GM12878 (cell line): ENCODE measurements at regions not wholly inside any gene's neighbourhood (a gene's known extent, or its start where the extent isn't known, plus 50 kb on each side); places are given as distances from the start of the nearest gene placed in this dataset.

Experiments
- ATAC-seq: fragments of 200-7000 bp; cut with Tn5 transposase; 3 replicates; pipeline ENCODE4 v1.9.1; 2020; ENCODE audit warnings: mild to moderate bottlenecking, moderate library complexity
- BruUV-seq: library from RNA; stranded (reverse); fragments of 400-500 nt; replicated peaks from 2 replicates; lab custom pipeline; 2021; lab: Mats Ljungman, UMichigan
- CTCF ChIA-PET: fragments of 300-600 bp; sonication (Branson Sonifier 250); formaldehyde crosslinking; extraction: SDS; loops from one replicate; lab custom pipeline; 2021; ENCODE audit warnings: inconsistent platforms; lab: Yijun Ruan, JAX
- POLR2A ChIA-PET: fragments of 350-600 bp; formaldehyde crosslinking; extraction: SDS; loops from one replicate; lab custom pipeline; 2021; ENCODE audit warnings: inconsistent platforms; lab: Charles Lee
- RAD21 ChIA-PET: fragments of 300-600 bp; sonication (Branson Sonifier 250); formaldehyde crosslinking; loops from one replicate; lab custom pipeline; 2023; ENCODE audit warnings: antibody characterized with exemption; ENCODE audit not compliant: unreplicated experiment; lab: Charles Lee
- SMC1A ChIA-PET: fragments of 300-600 bp; sonication (Branson Sonifier 250); formaldehyde crosslinking; loops from one replicate; lab custom pipeline; 2023; ENCODE audit not compliant: unreplicated experiment, uncharacterized antibody; lab: Charles Lee
- DNase-seq: peaks from one replicate; pipeline ENCODE4 v3.0.0-alpha.2; 2011; ENCODE audit warnings: low read depth, low spot score
- FAIRE-seq: peaks from 3 replicates; lab custom pipeline; 2011; peaks lifted over from hg19 to GRCh38; lab: Jason Lieb, UNC
- H2AFZ ChIP-seq: 2 replicates; pipeline ENCODE4 v1.6.0; 2011; ENCODE audit warnings: low read depth, low read length, control low read depth; ENCODE audit not compliant: control insufficient read depth
- H3K27ac ChIP-seq: 2 replicates; pipeline ENCODE4 v1.5.1; 2011; ENCODE audit warnings: control low read depth; ENCODE audit not compliant: control insufficient read depth, insufficient read depth
- H3K27me3 ChIP-seq, 2 experiments: replicated peaks in 1 of 2; 2 replicates each; pipeline versions ENCODE4 v1.6.0 to v1.6.1; 2011; ENCODE audit warnings: low read length in 1 of 2; ENCODE audit not compliant: control insufficient read depth in 2 of 2, insufficient read depth in 2 of 2
- H3K36me3 ChIP-seq, 2 experiments: 2 replicates each; pipeline ENCODE4 v1.5.1; 2011; ENCODE audit warnings: low read length in 1 of 2; ENCODE audit not compliant: control insufficient read depth in 2 of 2, insufficient read depth in 2 of 2
- H3K4me1 ChIP-seq: 2 replicates; pipeline ENCODE4 v1.6.1; 2011; ENCODE audit warnings: mild to moderate bottlenecking, low read length, moderate library complexity, mixed read lengths; ENCODE audit not compliant: control insufficient read depth, insufficient read depth
- H3K4me2 ChIP-seq: 2 replicates; pipeline ENCODE4 v1.6.0; 2011; ENCODE audit warnings: control low read depth; ENCODE audit not compliant: control insufficient read depth, insufficient read depth
- H3K4me3 ChIP-seq: fragments of 200-600 bp; sonication (generic); 2 replicates; pipeline ENCODE4 v1.5.1; 2016
- H3K79me2 ChIP-seq: 2 replicates; pipeline ENCODE4 v1.6.0; 2011; ENCODE audit warnings: low read length; ENCODE audit not compliant: control insufficient read depth, insufficient read depth
- H3K9ac ChIP-seq: 2 replicates; pipeline ENCODE4 v1.8.0; 2011; ENCODE audit warnings: low read length, control low read depth, mixed read lengths; ENCODE audit not compliant: control insufficient read depth, insufficient read depth
- H3K9me3 ChIP-seq: replicated peaks from 3 replicates; pipeline ENCODE4 v1.5.1; 2011; ENCODE audit warnings: mild to moderate bottlenecking, low read length; ENCODE audit not compliant: control insufficient read depth, insufficient read depth
- H4K20me1 ChIP-seq: 2 replicates; pipeline ENCODE4 v1.6.0; 2011; ENCODE audit not compliant: control insufficient read depth, insufficient read depth
- CBX3 ChIP-seq: fragments of 200-600 bp; sonication (generic); IDR thresholded peaks from 2 replicates; pipeline ENCODE4 v1.6.1; 2016; ENCODE audit warnings: low read depth, borderline replicate concordance
- GATAD2B ChIP-seq: fragments of 450-650 bp; conservative IDR thresholded peaks from 2 replicates; pipeline ENCODE4 v1.6.1; 2017; ENCODE audit warnings: low read depth, mild to moderate bottlenecking, moderate library complexity
- HCFC1 ChIP-seq: fragments of 150-350 bp; IDR thresholded peaks from 2 replicates; pipeline ENCODE4 v1.6.1; 2014; ENCODE audit warnings: low read length
- HDAC2 ChIP-seq: fragments of 200-600 bp; sonication (generic); IDR thresholded peaks from 2 replicates; pipeline ENCODE4 v1.6.1; 2017
- NRF1 ChIP-seq: conservative IDR thresholded peaks from 2 replicates; pipeline ENCODE4 v1.6.1; 2011; ENCODE audit warnings: mild to moderate bottlenecking, low read depth, low read length, improper control_type of control experiment
- POLR2A ChIP-seq: IDR thresholded peaks from 2 replicates; pipeline ENCODE4 v1.6.1; 2011; ENCODE audit warnings: low read depth, mild to moderate bottlenecking, low read length
- POLR2AphosphoS5 ChIP-seq: IDR thresholded peaks from 2 replicates; pipeline ENCODE4 v1.6.1; 2011; ENCODE audit warnings: mild to moderate bottlenecking, low read length, inconsistent platforms
- SMAD5 ChIP-seq: IDR thresholded peaks from 2 replicates; pipeline ENCODE4 v1.6.1; 2016; ENCODE audit warnings: antibody characterized with exemption, low read depth
- SRF ChIP-seq, 2 experiments: IDR thresholded peaks; 2 replicates each; pipeline ENCODE4 v1.6.1; 2011; ENCODE audit warnings: low read depth in 2 of 2, low read length in 2 of 2, mild to moderate bottlenecking in 1 of 2, moderate library complexity in 1 of 2
- ZNF622 ChIP-seq: fragments of 450-650 bp; IDR thresholded peaks from 2 replicates; pipeline ENCODE4 v1.6.1; 2017; ENCODE audit warnings: mild to moderate bottlenecking, inconsistent platforms
- WGBS: methylation state at CpG from one replicate; pipeline ENCODE4 v1.1.6; 2016; ENCODE audit warnings: low lambda C conversion rate; ENCODE audit not compliant: insufficient replicate concordance, insufficient coverage; ENCODE audit errors: missing lambda C conversion rate; 5-methylcytosine and 5-hydroxymethylcytosine counted together
- in situ Hi-C: fragments of 300-500 bp; cut with MboI; formaldehyde crosslinking; loops from 9 replicates; pipeline ENCODE4 v1.14.3; 2018; ENCODE audit warnings: mixed read lengths
- intact Hi-C: fragments of 100-400 bp; cut with micrococcal nuclease; formaldehyde crosslinking; loops from one replicate; pipeline ENCODE4 v1.14.2; 2022; ENCODE audit not compliant: unreplicated experiment

GRCh38 chr3:117865338-117865737, 1155.8 kb downstream of the TUSC7 start:
- intact Hi-C loops: no loop called here
- CTCF ChIA-PET: no interaction called here
- DNase-seq: no peak
- SMC1A ChIA-PET: no interaction called here
- H3K4me2 ChIP-seq: no peak overlapping the region
- WGBS: 48% methylated on average over 4 of the region's 4 CpGs
- no peak overlapping the region for H3K4me3 ChIP-seq
- no peaks in the 10 kb centered on the region for H3K4me1 ChIP-seq
- H3K79me2 ChIP-seq: no peaks in the 10 kb centered on the region
- BruUV-seq: no TSS peak
- ATAC-seq: no peak
- RAD21 ChIA-PET: no interaction called here
- no peak overlapping the region for H3K27ac ChIP-seq
- H3K9ac ChIP-seq: no peak overlapping the region
- H4K20me1 ChIP-seq: no peaks in the 10 kb centered on the region
- TF ChIP-seq SMAD5 (no peak), HDAC2 (no peak), HCFC1 (no peak), ZNF622 (no peak)
- FAIRE-seq: no peak
- POLR2A ChIA-PET: no interaction called here
- in situ Hi-C loops: no loop called here
- no peaks in the 10 kb centered on the region for H3K27me3 ChIP-seq
- H3K9me3 ChIP-seq: no peaks in the 10 kb centered on the region
- no peak overlapping the region for H2AFZ ChIP-seq
- no peaks in the 10 kb centered on the region for H3K36me3 ChIP-seq

GRCh38 chr3:117868766-117869165, 1159.2 kb downstream of the TUSC7 start:
- ChIA-PET POLR2A (no interaction called here), CTCF (no interaction called here), RAD21 (no interaction called here), SMC1A (no interaction called here)
- H3K9me3 ChIP-seq: no peaks in the 10 kb centered on the region
- intact Hi-C loops: no loop called here
- ATAC-seq: no peak
- no TSS peak for BruUV-seq
- H3K79me2 ChIP-seq: no peaks in the 10 kb centered on the region
- H3K4me1 ChIP-seq: no peaks in the 10 kb centered on the region
- in situ Hi-C loops: no loop called here
- FAIRE-seq: no peak
- no peaks in the 10 kb centered on the region for H3K27me3 ChIP-seq
- no peaks in the 10 kb centered on the region for H4K20me1 ChIP-seq
- H2AFZ ChIP-seq: no peak overlapping the region
- no peaks in the 10 kb centered on the region for H3K36me3 ChIP-seq
- H3K4me2 ChIP-seq: no peak overlapping the region
- no peak for DNase-seq
- no peak for TF ChIP-seq NRF1
- no peak for TF ChIP-seq GATAD2B
- TF ChIP-seq POLR2AphosphoS5: no peak
- no peak for TF ChIP-seq CBX3
- no peak for TF ChIP-seq SRF (IDR thresholded peaks at IDR 0.05; ENCODE audit: low read depth in 2 of 2, low read length in 2 of 2)
- no peak for TF ChIP-seq POLR2A
- WGBS: 35% methylated on average over 2 of the region's 2 CpGs
- no peak overlapping the region for H3K27ac ChIP-seq
- no peak overlapping the region for H3K4me3 ChIP-seq
- H3K9ac ChIP-seq: no peak overlapping the region
